ENCODE measurements at regions not wholly inside any gene's neighbourhood (a gene's known extent, or its start where the extent isn't known, plus 50 kb on each side); places are given as distances from the start of the nearest gene placed in this dataset.

DNA sequence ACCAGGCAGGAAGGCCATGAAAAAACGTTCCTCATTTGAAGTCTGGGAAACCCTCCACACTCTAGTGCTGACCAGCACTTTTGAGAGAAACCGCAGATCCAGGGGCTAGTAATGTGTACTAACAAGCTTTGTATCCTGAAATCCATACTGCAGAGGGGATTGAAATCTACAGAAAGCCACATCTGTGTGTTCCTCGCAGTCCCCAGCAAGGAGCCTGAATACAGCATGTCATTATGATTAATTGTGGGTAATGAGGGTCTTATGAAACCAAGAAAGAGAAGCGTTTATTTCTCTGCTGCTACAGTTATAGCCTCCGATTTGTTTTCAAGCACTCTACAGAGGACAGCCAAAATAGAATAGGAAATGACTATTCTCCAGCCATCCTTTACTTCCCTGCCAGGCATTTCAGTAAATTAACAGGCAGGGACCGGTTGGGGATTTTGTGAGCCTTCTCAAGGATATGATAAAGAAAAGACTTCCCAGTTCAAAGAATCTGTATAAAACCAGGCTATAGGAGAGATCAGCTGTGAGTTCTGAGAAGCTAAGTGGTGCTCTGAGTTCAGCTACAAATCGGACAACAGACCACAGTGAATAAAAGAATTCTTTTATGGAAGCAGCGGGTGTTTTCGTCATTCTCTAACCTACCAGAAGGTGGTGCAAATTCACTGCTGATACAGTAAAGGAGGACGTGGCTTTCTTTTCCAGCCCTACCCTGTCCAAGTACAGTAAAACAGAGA is 133.4 kb downstream of the INSIG2 start:
- peak; percentile 86 for DNase-seq (ENCODE audit: low spot score)
- no peak overlapping the region for H3K4me2 ChIP-seq
- H3K27me3 ChIP-seq, result peaks cover 68% of the 10 kb centered on the region
- TF ChIP-seq, protein P1, sequence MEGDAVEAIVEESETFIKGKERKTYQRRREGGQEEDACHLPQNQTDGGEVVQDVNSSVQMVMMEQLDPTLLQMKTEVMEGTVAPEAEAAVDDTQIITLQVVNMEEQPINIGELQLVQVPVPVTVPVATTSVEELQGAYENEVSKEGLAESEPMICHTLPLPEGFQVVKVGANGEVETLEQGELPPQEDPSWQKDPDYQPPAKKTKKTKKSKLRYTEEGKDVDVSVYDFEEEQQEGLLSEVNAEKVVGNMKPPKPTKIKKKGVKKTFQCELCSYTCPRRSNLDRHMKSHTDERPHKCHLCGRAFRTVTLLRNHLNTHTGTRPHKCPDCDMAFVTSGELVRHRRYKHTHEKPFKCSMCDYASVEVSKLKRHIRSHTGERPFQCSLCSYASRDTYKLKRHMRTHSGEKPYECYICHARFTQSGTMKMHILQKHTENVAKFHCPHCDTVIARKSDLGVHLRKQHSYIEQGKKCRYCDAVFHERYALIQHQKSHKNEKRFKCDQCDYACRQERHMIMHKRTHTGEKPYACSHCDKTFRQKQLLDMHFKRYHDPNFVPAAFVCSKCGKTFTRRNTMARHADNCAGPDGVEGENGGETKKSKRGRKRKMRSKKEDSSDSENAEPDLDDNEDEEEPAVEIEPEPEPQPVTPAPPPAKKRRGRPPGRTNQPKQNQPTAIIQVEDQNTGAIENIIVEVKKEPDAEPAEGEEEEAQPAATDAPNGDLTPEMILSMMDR (IDR thresholded peaks at IDR 0.05; ENCODE audit: poor library complexity), result peak; percentile 88
- no peak for TF ChIP-seq EZH2phosphoT487 (IDR thresholded peaks at IDR 0.05; ENCODE audit: low read depth, severe bottlenecking, unreplicated experiment)
- WGBS (ENCODE audit: low lambda C conversion rate, missing lambda C conversion rate), result 40% methylated on average over 10 of the region's 10 CpGs
- no peaks in the 10 kb centered on the region for H3K9me2 ChIP-seq (replicated peaks; ENCODE audit: insufficient read depth)
- H3K9me3 ChIP-seq (ENCODE audit: low read depth), result no peaks in the 10 kb centered on the region
- no peak overlapping the region for H3K27ac ChIP-seq
- no peak overlapping the region for H2AFZ ChIP-seq
- peaks cover 7% of the 10 kb centered on the region for H3K4me1 ChIP-seq (ENCODE audit: insufficient read depth)
- H3K79me2 ChIP-seq, result no peaks in the 10 kb centered on the region
- no peak overlapping the region for H3K4me3 ChIP-seq
- H4K20me1 ChIP-seq (ENCODE audit: insufficient read depth, poor library complexity, severe bottlenecking), result no peaks in the 10 kb centered on the region
- no peaks in the 10 kb centered on the region for H3K36me3 ChIP-seq (replicated peaks; ENCODE audit: insufficient read depth, low read depth)

DNA sequence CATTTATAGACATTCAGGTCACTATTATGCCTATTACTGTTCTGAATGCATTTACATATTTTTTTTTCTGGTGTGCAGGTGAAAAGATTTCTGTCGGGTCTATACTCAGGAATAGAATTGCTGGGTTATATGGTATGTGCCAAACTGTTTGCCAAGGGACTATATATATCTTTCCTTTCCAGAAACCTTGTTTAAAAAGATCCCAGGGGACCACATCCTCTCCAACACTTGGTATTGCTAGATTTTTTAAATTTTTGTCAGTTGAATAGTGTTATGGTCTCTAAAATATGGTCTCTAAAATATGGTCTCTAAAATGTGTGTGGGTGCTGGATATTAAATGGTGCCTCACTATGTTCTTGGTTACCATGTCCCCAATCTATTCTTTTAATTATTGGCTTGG is 131.3 kb downstream of the INSIG2 start:
- peaks cover 54% of the 10 kb centered on the region for H3K27me3 ChIP-seq
- TF ChIP-seq, protein P1 (IDR thresholded peaks at IDR 0.05; ENCODE audit: poor library complexity), result no peak
- TF ChIP-seq EZH2phosphoT487 (IDR thresholded peaks at IDR 0.05; ENCODE audit: low read depth, severe bottlenecking, unreplicated experiment), result no peak
- no peak for TF ChIP-seq EZH2 (IDR thresholded peaks at IDR 0.05; ENCODE audit: borderline replicate concordance)
- H3K9me3 ChIP-seq (ENCODE audit: low read depth), result no peaks in the 10 kb centered on the region
- H3K4me1 ChIP-seq (ENCODE audit: insufficient read depth), result peaks cover 7% of the 10 kb centered on the region
- H3K79me2 ChIP-seq, result no peaks in the 10 kb centered on the region
- no peak overlapping the region for H3K4me2 ChIP-seq
- no peaks in the 10 kb centered on the region for H4K20me1 ChIP-seq (ENCODE audit: insufficient read depth, poor library complexity, severe bottlenecking)
- H3K27ac ChIP-seq, result no peak overlapping the region
- no peak overlapping the region for H3K4me3 ChIP-seq
- no peaks in the 10 kb centered on the region for H3K9me2 ChIP-seq (replicated peaks; ENCODE audit: insufficient read depth)
- 86% methylated on average over 1 of the region's 1 CpG for WGBS (ENCODE audit: low lambda C conversion rate, missing lambda C conversion rate)
- H3K36me3 ChIP-seq (replicated peaks; ENCODE audit: insufficient read depth, low read depth), result no peaks in the 10 kb centered on the region
- H2AFZ ChIP-seq, result no peak overlapping the region
- no peak for DNase-seq (ENCODE audit: low spot score)

DNA sequence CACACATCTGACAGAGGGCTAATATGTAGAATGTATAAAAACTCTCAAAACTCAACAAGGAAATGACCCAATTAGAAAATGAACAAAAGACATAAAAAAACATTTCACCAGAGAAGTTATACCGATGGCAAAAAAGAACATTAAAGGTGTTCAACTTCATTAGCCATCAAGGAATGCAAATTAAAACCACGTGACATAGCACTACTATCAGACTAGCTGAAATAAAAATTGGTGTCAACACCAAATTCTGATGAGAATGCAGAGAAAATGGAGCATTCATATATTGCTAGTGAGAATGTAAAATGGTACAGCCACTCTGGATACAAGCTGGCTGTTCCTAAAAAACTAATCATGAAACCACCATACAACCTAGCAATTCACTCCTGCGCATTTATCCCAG is 128.0 kb downstream of the INSIG2 start:
- no peak for DNase-seq (ENCODE audit: low spot score)
- Histone ChIP-seq H3K79me2 (no peaks in the 10 kb centered on the region), H3K9me2 (replicated peaks; ENCODE audit: insufficient read depth) (no peaks in the 10 kb centered on the region), H3K4me3 (no peak overlapping the region), H3K9me3 (ENCODE audit: low read depth) (no peaks in the 10 kb centered on the region), H3K4me1 (ENCODE audit: insufficient read depth) (no peaks in the 10 kb centered on the region), H3K4me2 (no peak overlapping the region), H4K20me1 (ENCODE audit: insufficient read depth, poor library complexity, severe bottlenecking) (no peaks in the 10 kb centered on the region), H3K27ac (no peak overlapping the region), H2AFZ (no peak overlapping the region), H3K27me3 (peaks cover 46% of the 10 kb centered on the region), H3K36me3 (replicated peaks; ENCODE audit: insufficient read depth, low read depth) (no peaks in the 10 kb centered on the region)
- WGBS (ENCODE audit: low lambda C conversion rate, missing lambda C conversion rate), result 85% methylated on average over 3 of the region's 3 CpGs
- TF ChIP-seq, protein P1 (IDR thresholded peaks at IDR 0.05; ENCODE audit: poor library complexity), result no peak
- no peak for TF ChIP-seq EZH2 (IDR thresholded peaks at IDR 0.05; ENCODE audit: borderline replicate concordance)
- no peak for TF ChIP-seq EZH2phosphoT487 (IDR thresholded peaks at IDR 0.05; ENCODE audit: low read depth, severe bottlenecking, unreplicated experiment)

All from hepatocyte (in vitro differentiated cells).